Glomerular visceral epithelial cell (primary cell): ENCODE measurements at regions not wholly inside any gene's neighbourhood (a gene's known extent, or its start where the extent isn't known, plus 50 kb on each side); places are given as distances from the start of the nearest gene placed in this dataset.

Source experiments
- DNase-seq: peaks from one replicate; pipeline ENCODE4 v3.0.0-alpha.2; 2016; ENCODE audit errors: extremely low spot score

GRCh38 chr5:57711946-57712345 is 229.3 kb upstream of the ACTBL2 start:
- no peak for DNase-seq

- DNase-seq, result no peak
Measured at GRCh38 chr5:57711471-57711870, 228.9 kb upstream of the ACTBL2 start.

- no peak for DNase-seq
Measured at GRCh38 chr5:57710126-57710525, 227.5 kb upstream of the ACTBL2 start.

- DNase-seq, result no peak
Measured at GRCh38 chr5:57705769-57706168, 223.2 kb upstream of the ACTBL2 start.

GRCh38 chr5:57703721-57704120 is 221.1 kb upstream of the ACTBL2 start:
- DNase-seq, result no peak

- no peak for DNase-seq
Measured at GRCh38 chr5:57700484-57700883, 217.9 kb upstream of the ACTBL2 start.

DNA sequence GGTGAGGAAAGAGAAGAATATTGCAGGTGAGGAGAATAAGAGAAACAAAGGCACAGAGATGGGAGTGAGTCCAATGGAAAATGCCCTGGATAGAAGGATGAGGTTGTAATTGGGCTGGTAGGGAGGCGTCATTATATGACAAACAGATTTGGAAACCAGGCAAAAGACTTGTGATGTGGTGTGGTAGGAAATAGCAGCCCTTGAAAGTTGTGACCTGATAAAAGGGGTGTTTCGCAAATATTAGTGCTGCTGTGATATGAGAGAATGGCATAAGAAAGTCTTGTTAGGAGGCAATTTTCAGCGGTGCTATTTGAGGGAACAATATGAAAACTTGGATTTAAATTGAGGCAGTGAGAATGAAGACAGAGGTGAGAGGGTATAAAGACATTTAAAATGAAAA is 217.5 kb upstream of the ACTBL2 start:
- no peak for DNase-seq

- peak; percentile 91 for DNase-seq
Measured at GRCh38 chr5:57698802-57699201, 216.2 kb upstream of the ACTBL2 start.

- no peak for DNase-seq
Measured at GRCh38 chr5:57698086-57698485, 215.5 kb upstream of the ACTBL2 start.

DNA sequence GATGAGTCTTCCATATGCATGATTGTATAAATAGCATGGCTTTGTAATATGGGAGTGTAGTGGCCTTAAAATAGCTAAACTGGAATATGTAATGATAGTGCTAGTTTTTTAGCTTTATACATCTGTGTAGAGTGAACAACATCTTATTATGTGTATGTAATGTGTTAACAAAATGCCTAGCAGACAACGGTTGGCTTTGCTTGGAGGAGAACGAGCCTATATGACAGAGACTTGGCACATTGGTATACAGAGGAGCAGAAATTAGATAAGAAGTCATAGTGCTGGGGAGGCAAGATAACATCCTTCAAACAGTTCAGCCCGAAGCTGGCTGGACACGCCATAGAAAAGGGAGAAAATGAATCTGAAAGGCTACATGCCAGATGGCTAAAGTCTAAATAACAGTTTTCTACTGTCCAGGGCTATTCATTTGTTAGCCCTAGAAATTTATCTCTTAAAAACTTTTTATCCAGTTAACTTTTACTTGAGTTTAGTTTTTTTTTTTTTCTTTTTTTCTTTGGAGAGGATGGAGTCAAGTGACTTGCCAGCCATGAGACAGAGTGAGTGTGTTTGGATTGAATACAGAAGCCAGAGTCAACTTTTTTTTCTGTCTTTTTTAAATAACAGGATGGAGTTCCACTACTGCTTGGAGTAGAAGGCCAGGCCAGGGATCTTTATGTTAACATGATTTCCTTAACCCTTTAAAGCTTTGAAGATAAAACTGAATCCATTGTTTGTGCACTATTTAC is 214.4 kb upstream of the ACTBL2 start:
- no peak for DNase-seq

DNA sequence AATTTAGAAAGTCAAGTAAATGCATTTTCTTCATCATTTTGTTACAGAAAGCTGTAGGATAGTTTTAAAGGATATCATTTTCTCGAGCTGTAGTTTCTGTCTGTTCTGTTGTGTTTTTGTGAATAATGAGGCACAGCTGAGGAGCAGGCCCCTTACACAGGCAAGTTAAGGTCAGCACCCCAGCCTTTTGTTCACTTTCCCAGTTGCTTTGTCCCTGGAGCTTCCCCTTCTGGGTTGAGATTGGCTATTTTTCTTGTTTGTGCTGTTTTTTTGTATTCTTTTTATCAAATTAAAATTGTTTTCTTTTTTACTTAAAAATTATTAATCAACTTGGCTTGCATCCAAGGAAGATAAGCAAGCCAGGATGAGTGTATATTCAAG is 213.8 kb upstream of the ACTBL2 start:
- no peak for DNase-seq

GRCh38 chr5:57695706-57696388 is 213.2 kb upstream of the ACTBL2 start:
- DNase-seq, result no peak

DNA sequence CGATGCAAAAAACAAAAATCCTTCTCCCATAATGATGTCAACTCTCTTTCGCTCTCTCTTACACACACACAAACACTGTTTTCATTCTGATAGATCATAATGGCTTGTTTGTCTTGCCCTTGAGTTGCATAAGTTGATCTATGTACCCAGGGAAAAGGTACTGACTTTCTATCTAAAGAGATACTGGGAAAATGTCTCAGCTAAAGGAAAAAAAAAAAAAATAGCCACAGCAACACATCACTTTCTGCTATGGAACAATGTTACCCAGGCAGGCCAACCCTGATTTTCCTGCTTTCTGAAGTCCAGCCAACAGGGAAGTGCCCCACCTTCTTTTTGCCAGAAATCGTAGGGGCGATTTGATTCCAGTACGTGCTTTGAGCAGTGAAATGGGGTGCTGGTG is 212.6 kb upstream of the ACTBL2 start:
- no peak for DNase-seq

DNA sequence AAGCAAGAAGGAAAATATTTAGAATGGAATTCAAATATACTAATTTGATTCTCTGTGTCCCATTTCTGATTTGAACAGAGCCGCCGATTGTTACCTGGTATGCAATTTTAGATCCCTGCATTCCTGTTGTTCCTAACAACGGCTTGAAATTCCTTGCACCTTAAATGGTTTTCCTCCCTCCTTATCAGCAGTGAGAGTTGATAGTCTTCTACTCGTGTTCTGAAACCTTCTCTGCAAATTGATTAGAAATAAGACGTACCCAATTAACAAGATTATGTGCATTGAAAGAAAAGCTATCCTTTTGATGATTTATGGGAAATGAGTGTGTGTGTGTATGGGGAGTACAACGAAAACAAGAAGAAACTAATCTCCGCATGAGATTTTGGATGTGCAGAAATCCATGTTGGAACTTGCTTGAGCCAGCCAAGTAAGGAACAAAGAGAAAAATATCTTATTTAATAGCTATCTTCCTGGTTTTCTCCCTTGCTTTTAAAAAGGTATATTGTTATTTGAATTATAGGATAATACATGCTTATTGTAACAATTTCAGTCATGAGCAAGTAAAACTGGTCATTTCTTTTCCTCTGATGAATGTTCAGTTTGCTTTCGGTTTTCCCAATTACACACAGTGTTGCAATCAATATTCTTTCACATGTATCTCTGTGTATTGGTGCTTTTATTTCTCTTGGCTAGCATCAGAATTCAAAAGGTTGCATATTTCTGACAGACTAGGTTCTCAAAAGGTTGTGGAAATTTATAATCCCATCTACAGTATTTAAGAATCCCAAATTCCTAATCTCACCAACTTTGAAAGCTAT is 211.1 kb upstream of the ACTBL2 start:
- DNase-seq, result no peak

DNA sequence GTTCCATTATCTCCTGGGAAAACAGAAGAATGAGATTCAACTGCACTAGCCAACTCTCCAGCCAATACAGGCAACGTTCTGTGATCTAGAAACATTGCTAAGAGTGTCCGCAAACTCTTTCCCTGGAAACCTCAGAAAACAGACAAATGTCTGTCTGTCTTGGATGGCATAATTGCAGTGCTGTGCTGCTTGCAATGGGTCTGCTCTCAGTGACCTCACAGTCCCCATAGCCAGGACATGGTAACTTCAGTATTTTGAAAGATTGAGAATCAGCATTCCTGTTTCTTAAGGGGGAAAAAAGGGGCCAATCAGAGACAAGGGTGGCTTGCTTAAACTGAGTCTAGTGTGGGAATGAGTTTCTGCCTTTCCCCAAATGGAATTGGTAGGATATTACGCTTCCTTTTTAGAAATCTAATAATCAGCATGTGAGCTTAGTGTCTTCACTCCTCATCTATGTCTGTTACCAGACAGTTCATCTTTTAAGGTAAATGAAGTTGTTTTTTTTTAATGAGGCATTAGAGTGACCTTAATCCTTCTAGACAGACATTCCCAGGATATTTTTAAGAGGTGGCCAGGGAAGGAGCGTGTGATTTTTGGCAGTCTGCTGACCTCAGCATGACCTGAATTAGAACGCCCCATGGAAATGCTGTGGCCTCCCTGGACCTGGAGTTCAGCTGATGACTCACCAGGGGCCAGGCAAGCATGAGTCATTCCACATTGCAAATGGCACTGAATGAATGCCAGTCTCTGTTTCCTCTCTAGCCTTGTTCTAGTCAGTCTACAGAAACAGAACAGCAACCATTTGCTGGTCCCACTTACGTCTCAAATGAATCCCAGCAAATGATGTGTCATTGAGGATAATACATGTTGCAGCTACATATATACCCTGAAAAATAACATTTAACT is 210.2 kb upstream of the ACTBL2 start:
- peak; percentile 95 for DNase-seq

DNA sequence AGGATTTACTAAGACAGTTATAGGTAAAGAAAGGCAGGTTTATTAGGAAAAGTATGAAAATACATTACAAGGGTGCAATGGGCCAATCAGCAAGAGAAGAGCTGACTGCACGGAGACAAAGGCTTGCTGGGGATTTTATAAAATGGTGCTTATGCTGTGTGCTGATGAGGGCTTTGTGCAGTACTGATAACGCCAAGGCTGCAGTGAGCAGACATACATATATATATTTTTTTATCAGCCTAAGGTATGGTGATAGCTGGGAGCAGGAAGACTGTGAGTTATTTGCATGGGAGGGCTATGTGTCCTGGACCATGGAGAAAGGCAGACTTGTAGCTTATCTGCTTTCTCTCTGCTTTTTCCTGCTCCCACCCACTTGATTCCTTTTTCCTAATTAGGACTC is 208.1 kb upstream of the ACTBL2 start:
- DNase-seq, result no peak

DNA sequence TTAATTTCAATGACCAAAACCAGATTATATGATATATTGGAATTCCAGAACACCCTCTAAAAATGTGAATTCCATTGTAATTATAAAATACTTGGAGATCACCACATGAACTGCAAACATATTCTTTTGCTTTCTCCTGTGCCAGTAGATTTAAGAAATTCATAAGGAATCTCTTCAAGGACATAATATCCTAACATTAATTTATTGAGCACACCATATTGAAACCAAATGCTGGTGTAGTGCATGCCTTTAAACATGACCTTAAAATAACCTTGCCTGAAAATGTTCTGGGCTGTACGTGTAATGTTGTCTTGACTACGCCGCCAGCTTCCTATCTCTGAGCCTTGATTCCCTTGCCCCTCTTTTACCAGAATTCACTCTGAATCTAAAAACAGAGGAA is 205.0 kb upstream of the ACTBL2 start:
- DNase-seq, result no peak

GRCh38 chr5:57685516-57686255 is 203.1 kb upstream of the ACTBL2 start:
- no peak for DNase-seq

GRCh38 chr5:57684299-57684702 is 201.7 kb upstream of the ACTBL2 start:
- no peak for DNase-seq

DNA sequence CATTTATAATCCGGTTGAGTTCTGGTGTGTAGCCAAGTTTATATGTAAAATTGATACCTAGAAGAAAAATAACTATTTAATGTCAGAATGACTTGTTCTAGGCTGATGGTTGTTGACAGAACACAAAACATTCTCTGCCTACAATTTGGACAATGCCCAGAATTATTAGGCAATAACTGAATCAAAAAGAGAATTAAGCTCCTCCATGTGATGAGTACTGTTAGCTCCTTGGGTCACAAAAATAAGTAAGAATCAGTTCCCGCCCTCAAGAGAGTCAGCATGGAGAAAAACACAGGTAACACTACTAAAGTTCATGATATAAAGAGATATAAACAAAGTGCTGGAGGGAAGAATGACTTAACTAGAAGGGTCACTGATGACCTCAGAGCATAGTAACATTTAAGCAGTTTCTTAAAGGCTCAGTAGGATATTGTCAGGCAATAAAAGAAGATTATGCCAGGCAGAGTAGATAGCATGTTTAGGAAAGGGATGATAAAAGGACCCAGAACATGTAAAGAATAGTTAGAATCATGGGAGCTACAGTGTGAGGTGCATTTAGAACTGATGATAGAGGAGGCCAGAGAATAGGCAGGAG is 200.5 kb upstream of the ACTBL2 start:
- no peak for DNase-seq

DNA sequence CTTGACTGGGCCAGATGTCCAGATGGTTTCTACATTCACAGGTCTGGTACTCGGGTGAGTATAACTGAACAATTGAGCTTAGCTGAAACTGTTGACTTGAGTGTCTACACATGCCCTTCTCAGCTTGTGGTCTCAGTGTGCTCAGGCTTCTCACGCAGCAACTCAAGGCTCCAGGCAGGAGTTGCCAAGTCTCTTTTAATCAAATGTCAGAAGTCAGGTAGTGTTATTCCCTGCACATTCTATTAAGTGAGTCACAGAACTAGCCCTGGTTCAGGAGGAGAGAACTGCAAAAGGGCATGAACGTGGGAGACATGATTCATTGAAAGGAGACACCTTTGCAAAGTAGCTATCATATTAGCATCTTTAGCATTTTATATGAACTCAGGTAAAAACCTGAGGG is 199.3 kb upstream of the ACTBL2 start:
- peak; percentile 51 for DNase-seq
